Upper lobe of left lung (tissue), 4 donors: ENCODE measurements at regions not wholly inside any gene's neighbourhood (a gene's known extent, or its start where the extent isn't known, plus 50 kb on each side); places are given as distances from the start of the nearest gene placed in this dataset.

Source experiments
- EP300 ChIP-seq, 4 donors: sonication (generic); formaldehyde crosslinking; IDR thresholded peaks; one replicate each; pipeline ENCODE4 v1.5.1; 2017; ENCODE audit warnings: antibody characterized with exemption in 4 of 4, control low read depth in 2 of 4
- POLR2A ChIP-seq, 4 donors: fragments of 450-650 bp; IDR thresholded peaks; one replicate each; pipeline ENCODE4 v1.5.1; 2016 to 2017; ENCODE audit warnings: antibody characterized with exemption in 4 of 4, mild to moderate bottlenecking in 2 of 4
- POLR2AphosphoS5 ChIP-seq, 2 donors: sonication (generic); formaldehyde crosslinking; IDR thresholded peaks; one replicate each; pipeline ENCODE4 v1.5.1; 2017; ENCODE audit warnings: antibody characterized with exemption in 2 of 2
- TF ChIP-seq, protein P1 (sequence below), 6 experiments: fragments of 450-650 bp in 4 of 6; fragments of 200-600 bp in 2 of 6; sonication (generic) in 2 of 6; IDR thresholded peaks; one replicate each; pipeline ENCODE4 v1.5.1; 2016 to 2019; ENCODE audit warnings: antibody characterized with exemption in 6 of 6

DNA sequence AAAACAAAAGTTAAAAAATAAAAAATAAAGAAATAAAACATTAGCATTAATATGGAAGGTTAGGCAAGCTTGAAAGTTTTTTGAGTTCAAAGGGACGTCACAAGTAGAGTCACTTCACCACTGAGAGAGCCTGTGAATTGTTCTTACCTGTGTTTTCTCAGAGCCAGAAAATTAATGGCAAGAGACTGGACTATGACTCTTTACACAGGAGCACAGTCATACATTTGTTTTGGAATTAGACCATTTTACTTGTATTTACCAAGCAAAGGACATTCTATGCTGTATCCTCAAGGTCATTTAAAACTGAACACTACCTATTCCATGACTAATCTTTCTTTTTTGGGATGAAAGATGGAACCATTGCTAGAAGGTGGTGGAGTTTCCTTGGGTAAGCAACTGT is 346.1 kb downstream of the FAM47B start:
- TF ChIP-seq, protein P1, sequence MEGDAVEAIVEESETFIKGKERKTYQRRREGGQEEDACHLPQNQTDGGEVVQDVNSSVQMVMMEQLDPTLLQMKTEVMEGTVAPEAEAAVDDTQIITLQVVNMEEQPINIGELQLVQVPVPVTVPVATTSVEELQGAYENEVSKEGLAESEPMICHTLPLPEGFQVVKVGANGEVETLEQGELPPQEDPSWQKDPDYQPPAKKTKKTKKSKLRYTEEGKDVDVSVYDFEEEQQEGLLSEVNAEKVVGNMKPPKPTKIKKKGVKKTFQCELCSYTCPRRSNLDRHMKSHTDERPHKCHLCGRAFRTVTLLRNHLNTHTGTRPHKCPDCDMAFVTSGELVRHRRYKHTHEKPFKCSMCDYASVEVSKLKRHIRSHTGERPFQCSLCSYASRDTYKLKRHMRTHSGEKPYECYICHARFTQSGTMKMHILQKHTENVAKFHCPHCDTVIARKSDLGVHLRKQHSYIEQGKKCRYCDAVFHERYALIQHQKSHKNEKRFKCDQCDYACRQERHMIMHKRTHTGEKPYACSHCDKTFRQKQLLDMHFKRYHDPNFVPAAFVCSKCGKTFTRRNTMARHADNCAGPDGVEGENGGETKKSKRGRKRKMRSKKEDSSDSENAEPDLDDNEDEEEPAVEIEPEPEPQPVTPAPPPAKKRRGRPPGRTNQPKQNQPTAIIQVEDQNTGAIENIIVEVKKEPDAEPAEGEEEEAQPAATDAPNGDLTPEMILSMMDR (IDR thresholded peaks at IDR 0.05): no peak
- TF ChIP-seq POLR2A (IDR thresholded peaks at IDR 0.05): no peak
- no peak for TF ChIP-seq POLR2AphosphoS5 (IDR thresholded peaks at IDR 0.05)
- TF ChIP-seq EP300 (IDR thresholded peaks at IDR 0.05): no peak
